ENCODE measurements at regions not wholly inside any gene's neighbourhood (a gene's known extent, or its start where the extent isn't known, plus 50 kb on each side); places are given as distances from the start of the nearest gene placed in this dataset.
"Not testable (repeated sequence)": the region's sequence is repeated elsewhere in the genome, so short reads cannot be mapped to it uniquely, and the experiment has no call there.

DNA sequence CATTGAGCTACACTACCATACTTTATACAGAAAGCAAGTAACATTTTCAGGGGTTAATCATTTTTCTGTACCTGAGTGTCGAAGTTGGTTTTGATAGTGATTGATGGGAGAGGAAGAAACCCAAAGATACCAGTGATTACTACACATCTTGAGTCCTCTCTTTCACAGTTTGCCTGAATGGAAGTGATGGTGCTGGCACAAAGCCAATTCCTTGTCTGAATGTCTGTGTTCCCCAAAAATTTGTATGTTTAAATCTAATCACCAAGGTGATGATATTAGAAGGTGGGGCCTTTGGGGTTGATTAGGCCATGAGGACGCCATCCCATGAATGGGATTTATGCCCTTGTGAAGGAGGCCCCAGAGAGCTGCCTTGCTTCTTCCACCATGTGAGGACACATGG lies 696.9 kb upstream of the ANKRD30A start:
- no peak for DNase-seq

GRCh38 chr10:36425131-36425797 lies 700.1 kb upstream of the ANKRD30A start:
- DNase-seq = no peak

- no peak for DNase-seq
These were observed 700.9 kb upstream of the ANKRD30A start for GRCh38 chr10:36424502-36424901.

DNA sequence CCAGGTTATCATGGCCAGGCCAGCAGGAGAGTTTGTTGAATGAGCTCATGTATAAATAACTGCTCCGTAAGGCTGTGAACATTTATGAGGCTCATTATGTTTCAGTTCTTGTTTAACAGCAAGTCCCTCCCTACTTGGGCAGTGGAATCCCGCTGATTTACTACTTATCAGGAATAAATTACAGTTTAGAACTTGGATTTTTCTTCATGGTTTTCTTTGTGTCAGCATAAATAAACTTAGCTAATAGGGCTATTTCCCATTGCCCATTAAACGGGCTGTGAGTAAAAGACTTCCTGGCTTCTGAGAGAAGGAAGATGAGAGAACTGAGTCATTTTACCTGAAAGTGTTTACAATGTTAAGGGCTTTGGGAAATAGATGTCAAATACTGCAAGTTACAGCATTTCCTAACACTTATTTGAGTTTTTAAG lies 701.6 kb upstream of the ANKRD30A start:
- DNase-seq = no peak

GRCh38 chr10:36421992-36422391 lies 703.4 kb upstream of the ANKRD30A start:
- DNase-seq = no peak

DNA sequence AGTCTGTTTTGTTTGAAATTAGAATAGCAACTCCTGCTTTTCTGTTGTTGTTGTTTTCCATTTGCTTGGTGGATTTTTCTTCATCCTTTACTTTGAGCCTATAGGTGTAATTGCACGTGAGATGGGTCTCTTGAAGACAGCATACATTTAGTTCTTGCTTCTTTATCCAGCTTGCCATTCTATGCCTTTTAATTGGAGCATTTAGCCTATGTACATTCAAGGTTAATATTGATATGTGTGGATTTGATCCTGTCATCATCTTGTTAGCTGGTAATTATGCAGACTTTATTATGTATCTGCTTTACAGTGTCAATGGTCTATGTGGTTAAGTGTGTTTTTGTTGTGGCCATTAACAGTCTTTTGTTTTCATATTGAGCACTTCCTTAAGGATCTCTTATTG lies 708.9 kb upstream of the ANKRD30A start:
- no peak for DNase-seq

GRCh38 chr10:36412942-36413341 lies 712.5 kb upstream of the ANKRD30A start:
- no peak for DNase-seq

GRCh38 chr10:36400238-36400637 lies 725.2 kb upstream of the ANKRD30A start:
- DNase-seq = not testable (repeated sequence)

DNA sequence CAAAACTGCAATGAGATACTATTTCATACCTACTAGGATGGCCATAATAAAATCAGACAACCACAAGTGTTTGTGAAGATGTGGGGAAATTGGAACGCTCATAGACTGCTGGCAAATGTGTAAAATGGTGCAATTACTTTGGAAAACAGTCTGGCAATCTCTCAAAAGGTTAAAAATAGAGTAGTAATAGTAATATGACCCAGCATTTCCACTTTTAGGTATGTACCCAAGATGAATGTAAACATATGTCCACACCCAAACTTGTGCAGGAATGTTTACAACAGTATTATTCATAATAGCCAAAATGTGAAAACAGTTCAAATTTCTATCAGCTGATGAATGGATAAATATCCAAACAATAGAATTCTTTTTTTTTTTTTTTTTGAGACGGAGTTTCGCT lies 731.6 kb upstream of the ANKRD30A start:
- DNase-seq = no peak

DNA sequence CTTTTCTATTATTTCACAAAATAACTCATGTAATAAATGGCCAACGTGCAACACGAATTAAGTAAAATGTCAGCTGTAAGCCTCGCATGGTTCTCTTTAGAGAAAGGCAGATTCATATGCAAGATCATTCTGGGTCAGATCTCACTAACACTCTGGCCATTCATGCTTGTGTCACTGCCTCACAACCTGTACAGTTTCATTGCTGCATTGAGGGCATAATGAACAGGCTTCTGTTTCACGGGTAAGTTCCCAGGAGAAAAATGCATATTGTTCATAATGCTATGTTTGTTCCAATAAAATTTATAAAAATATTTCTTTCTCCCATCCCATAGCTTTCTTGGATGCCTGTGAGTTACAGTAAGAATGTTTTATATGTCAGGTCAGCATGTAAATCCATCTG lies 734.0 kb upstream of the ANKRD30A start:
- DNase-seq = no peak

DNA sequence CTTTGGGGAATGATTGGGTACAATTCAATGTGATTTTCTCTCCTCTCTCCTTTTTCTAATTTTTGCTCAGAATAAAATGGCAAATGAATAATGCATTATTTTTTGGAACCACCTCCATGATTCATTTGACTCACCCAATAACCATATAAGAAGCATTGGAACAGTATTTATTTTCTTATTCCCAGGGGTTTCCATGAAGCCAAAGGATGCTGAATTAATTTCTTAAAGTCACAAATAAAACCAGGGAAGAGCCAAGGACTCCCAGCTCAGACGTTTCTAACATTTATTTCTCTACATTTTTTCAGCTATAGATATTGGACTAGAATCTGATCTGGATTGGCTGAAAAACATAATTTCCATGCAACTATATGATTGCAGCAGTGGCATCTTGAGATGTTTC lies 735.2 kb upstream of the ANKRD30A start:
- no peak for DNase-seq

- no peak for DNase-seq
These were observed 737.2 kb upstream of the ANKRD30A start for GRCh38 chr10:36388166-36388565.

- DNase-seq = no peak
These were observed 739.7 kb upstream of the ANKRD30A start for GRCh38 chr10:36385693-36386092.

DNA sequence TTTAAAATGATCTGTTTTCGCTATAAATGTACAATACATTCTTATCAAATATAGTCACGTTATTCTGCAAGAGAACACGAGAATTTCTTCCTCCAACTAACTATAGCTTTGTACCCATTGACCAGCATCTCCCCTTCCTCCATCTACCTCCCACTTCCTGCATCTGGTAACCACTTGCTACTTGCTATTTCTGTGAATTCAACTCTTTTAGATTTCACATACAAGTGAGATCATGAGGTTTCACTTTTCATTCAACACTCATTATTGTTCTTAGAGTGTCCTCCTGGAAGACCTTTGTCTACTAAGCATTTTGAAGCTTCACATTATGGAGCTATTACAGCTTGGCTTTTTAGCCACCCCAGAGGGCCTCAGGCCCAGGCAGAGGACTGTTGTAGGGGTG lies 741.3 kb upstream of the FZD8 start:
- DNase-seq = no peak

- DNase-seq = no peak
These were observed 739.7 kb upstream of the FZD8 start for GRCh38 chr10:36381748-36382147.

DNA sequence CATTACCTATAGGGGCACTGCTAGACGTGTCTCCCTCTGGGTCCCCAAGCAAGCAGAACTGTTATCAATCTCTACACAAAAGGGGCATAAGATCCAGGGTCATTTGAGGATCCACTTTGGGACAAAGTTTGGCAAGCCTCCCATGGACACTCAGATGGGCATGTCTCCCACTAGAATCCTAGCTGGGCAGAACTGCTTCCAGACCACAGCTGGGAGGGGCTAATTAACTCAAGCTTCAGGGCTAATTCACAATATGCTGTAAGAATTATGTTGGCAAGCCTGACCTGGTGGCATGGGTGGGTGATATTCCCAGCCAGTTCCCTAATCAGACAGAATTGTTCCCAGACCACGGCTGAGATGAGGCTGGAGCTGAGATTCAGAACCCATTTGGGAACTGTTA lies 738.4 kb upstream of the FZD8 start:
- DNase-seq = no peak

DNA sequence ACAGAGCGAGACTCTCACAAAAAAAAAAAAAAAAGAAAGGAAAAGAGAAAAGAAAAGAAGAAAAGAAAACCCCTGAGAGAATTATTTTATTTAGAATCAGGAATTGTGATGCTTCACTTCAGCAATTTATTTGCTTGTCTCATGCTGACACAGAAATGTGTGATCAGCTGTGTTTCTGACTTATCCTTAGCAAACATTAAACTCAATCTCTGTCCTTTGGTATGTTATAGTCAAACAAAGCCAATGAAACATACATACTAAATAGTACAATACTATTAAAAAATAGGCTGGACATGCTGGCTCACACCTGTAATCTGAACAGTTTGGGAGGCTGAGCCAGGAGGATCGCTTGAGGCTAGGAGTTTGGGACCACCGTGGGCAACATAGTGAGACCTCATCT lies 733.0 kb upstream of the FZD8 start:
- DNase-seq = no peak

DNA sequence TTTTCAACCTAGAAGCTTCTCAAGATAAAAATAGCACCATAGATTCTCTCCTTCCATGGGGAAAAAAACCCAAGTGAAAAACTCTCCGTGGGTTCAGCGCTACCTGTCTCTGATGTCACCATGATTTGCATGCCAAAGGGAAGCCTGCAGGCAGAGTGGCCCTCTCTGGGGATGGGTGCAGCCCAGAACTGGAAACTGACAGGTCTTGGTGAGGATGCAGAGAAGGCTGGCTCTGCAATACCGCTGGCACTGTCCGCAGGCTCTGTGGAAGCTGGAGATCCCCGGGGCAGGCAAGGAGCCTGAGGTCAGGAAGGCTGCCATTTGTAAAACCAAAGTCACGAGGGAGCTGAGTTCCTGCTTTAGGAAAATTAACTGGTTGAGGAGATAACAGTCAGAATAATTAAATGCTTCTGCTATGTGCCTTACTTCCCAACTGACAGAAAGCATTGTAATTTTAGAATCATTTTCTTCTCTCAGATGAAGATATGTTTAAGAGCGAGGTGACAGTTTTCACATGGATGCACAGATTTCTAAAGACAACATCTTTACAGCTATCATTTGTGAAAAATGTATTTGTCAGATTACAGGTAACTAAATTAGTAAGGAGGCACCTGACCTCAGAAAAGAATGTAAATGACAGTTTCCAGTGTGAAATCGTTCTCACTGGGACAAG lies 731.5 kb upstream of the FZD8 start:
- no peak for DNase-seq

DNA sequence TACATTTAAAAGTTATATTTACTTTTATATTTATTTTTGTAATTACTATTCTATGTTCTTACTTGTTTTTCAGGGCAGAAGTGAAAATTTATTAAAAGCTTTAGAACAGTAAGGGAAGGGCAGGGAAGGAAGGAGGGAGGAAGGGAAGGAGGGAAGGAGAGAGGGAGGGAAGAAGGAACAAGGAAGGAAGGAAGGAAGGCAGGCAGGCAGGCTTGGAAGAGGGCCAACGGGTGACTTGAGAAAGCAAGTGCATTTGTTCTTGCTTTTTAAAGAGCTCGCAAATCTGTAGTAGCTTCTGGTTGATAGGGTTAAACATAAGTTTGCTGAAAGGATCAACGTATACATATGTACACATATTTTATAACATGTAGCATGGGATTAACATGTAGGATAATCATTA lies 725.3 kb upstream of the FZD8 start:
- no peak for DNase-seq

DNA sequence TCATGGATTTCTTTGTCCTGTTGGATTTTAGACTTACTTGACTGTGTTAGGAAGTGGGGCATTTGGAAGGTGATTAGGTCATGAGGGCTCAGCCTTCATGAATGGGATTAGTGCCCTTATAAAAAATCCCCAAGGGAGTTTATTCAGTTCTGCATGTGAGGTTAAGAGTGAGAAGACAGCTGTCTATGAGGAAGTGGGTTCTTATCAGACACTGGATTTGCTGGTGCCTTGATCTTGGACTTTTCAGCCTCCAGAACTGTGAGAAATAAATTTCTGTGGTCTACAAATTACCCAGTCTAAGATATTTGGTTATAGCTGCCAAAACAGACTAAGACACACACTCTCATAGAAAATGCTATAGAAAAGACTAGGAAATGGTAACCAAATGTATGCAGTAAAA lies 724.7 kb upstream of the FZD8 start:
- no peak for DNase-seq

DNA sequence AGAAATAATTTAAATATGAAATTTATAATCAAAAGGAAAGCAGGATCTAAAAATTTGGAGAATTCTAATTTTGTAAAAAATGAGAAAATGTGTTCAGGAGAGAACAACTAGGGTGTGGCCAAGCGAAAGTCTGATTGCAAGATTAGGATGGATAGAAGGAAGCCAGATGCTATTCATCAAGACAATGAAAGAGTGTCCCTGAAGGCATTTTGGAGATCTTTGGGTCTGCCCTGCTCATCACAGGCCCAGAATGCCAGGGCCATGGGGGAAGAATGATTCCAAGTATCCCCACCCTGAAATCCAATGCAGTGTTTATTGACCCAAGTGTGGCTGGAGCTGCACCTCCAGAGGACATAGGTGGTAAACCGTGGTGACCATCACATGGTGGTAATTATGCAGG lies 724.0 kb upstream of the FZD8 start:
- no peak for DNase-seq

DNA sequence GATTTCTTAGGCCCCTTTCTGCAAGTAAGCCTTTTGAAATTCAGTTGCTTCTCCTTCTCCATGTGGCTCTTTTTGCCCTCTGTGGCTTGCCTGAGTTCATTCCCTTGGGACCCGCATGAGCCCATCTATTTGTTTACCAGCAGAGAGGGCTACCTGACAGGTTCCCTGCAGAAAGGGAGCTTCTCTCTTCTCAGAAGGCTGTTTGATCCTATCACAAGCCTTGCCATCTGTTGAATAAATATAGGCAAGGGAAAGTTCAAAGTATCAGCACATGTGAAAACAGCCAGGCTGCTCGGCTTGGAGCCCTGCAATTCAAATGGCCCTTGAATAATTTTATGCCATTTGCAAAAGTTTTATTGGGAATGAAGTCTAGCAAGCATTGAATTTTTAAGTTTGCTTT lies 720.2 kb upstream of the FZD8 start:
- DNase-seq = peak; percentile 88

DNA sequence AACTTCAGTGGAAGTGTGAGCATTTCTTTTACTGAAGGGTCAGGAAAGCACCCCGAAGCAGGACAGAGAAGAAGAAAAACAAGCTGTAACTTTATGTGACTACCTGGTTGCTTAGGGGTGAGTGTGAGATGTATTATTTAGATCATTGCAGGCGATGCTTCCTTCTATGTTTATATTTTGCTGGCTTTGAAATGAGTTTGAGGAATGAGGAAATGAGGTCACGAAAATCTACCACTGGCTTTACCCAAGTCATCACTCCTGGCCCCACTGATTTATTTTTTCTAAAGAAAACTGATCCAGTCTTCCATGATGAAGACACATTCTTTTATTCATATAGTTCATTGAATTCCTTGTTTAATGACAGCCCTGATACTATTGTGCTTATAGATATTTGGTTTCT lies 716.6 kb upstream of the FZD8 start:
- no peak for DNase-seq

DNA sequence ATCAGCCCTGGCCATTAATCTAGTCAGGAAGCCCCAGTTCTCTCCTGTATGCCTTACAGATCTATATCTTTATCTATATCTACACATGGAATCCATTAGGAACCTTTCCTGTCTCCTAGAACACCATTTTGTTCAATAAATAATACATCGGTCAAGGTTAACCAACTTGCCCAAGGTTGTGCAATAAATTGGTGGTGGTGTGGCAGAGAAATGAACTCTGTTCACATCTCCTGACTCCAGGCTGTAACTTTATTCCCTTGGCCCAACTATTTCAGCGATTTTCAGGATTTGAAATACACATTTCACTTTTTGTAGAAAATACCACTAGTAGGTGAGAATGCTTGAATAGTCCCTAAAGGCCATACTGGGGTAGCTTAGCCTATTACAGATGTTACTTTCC lies 712.5 kb upstream of the FZD8 start:
- DNase-seq = no peak

DNA sequence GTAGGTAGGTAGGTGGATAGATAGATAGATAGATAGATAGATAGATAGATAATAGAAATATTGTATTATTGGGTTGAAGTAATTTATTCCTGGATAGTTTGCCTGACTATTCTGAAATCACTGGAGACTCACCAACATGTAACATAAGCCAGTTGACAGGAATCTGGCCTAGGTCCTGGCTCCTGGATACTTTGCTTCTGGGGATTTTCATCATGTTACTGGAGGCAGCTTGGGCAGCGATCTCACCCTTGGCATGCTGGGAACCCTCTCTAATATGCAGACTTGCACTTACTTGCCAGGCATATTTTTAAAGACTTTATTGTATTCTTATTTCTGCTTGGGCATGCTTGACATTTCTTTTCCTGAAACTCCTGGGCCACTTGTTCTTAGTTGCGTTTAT lies 709.1 kb upstream of the FZD8 start:
- DNase-seq = no peak

Measured in NCI-H2171 (cell line).